ENCODE measurements at regions not wholly inside any gene's neighbourhood (a gene's known extent, or its start where the extent isn't known, plus 50 kb on each side); places are given as distances from the start of the nearest gene placed in this dataset.

GRCh38 chr19:30158893-30159245 lies 213.3 kb upstream of the ZNF536 start:
- H3K27me3 ChIP-seq (ENCODE audit: control insufficient read depth, insufficient read depth, low read length, poor library complexity, severe bottlenecking) = no peaks in the 10 kb centered on the region
- 93 to 94% methylated on average over 2 of the region's 2 CpGs for WGBS, 2 experiments
- H3K4me1 ChIP-seq (ENCODE audit: control insufficient read depth, insufficient read depth, low read length) = no peaks in the 10 kb centered on the region
- H3K36me3 ChIP-seq (ENCODE audit: control insufficient read depth, insufficient read depth, low read length) = no peaks in the 10 kb centered on the region
- H3K4me3 ChIP-seq (ENCODE audit: insufficient read depth, low read depth, low read length) = no peak overlapping the region
- no peaks in the 10 kb centered on the region for H3K9me3 ChIP-seq (ENCODE audit: control insufficient read depth, low read length)
- H3K27ac ChIP-seq (ENCODE audit: insufficient read depth, low read depth, low read length, poor library complexity, severe bottlenecking) = no peak overlapping the region

GRCh38 chr19:30159636-30160035 lies 212.5 kb upstream of the ZNF536 start:
- Histone ChIP-seq H3K36me3 (ENCODE audit: control insufficient read depth, insufficient read depth, low read length) (no peaks in the 10 kb centered on the region), H3K4me1 (ENCODE audit: control insufficient read depth, insufficient read depth, low read length) (no peaks in the 10 kb centered on the region), H3K27me3 (ENCODE audit: control insufficient read depth, insufficient read depth, low read length, poor library complexity, severe bottlenecking) (no peaks in the 10 kb centered on the region), H3K4me3 (ENCODE audit: insufficient read depth, low read depth, low read length) (no peak overlapping the region), H3K9me3 (ENCODE audit: control insufficient read depth, low read length) (no peaks in the 10 kb centered on the region), H3K27ac (ENCODE audit: insufficient read depth, low read depth, low read length, poor library complexity, severe bottlenecking) (no peak overlapping the region)
- WGBS, 2 experiments = 88 to 95% methylated on average over 1 of the region's 1 CpG

DNA sequence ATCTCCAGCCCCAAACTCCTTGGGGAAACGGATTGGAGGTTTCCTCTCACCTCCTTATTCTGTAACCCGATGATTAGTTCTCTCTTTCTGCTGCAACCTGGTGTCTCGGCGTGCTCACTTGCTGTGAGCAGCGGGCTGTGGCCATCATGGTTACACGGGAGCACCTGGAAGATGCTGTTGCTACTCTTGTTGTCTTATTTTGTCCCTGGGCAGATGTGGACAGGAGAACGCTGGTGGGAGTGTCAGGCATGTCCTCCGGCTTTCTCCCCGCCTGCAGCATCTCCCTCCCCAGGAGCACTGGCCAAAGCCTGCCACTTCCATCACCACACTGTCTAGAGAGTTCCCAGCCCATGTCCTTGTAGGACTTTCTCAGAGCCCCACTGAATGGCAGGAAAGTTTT lies 211.8 kb upstream of the ZNF536 start:
- no peaks in the 10 kb centered on the region for H3K36me3 ChIP-seq (ENCODE audit: control insufficient read depth, insufficient read depth, low read length)
- no peaks in the 10 kb centered on the region for H3K4me1 ChIP-seq (ENCODE audit: control insufficient read depth, insufficient read depth, low read length)
- no peak overlapping the region for H3K4me3 ChIP-seq (ENCODE audit: insufficient read depth, low read depth, low read length)
- no peaks in the 10 kb centered on the region for H3K27me3 ChIP-seq (ENCODE audit: control insufficient read depth, insufficient read depth, low read length, poor library complexity, severe bottlenecking)
- H3K27ac ChIP-seq (ENCODE audit: insufficient read depth, low read depth, low read length, poor library complexity, severe bottlenecking) = no peak overlapping the region
- 84 to 86% methylated on average over 9 of the region's 9 CpGs for WGBS, 2 experiments
- H3K9me3 ChIP-seq (ENCODE audit: control insufficient read depth, low read length) = no peaks in the 10 kb centered on the region

DNA sequence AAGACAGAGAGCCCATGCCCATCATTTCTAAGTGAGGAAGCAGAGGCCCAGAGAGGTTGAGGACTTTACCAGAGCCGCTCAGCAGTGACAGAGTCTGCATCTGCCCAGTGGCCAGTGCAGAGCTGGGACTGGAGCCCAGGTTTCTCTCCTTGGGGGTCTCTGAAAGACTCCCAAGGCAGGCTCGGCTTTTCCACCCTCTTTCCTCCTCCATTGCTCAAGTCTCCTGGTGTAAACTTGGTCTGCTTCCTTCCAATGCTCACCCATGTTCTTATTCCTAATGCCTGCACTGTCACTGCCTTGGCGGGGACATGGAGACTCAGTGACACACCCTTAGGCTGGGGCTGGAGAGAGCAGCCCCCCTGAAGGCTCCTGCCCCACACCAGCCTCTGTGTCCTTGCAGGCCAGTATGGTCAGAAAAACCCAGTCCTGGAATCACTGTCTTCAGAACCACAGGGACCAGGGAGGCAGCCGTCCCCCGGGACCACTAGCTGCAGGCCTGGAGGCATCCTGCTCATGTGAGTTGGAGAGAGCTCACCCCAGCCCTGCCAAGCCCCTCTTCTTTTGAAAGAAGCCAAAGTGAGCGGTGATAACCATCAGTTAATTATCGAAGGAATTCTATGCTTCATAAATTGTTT lies 211.0 kb upstream of the ZNF536 start:
- no peak overlapping the region for H3K27ac ChIP-seq (ENCODE audit: insufficient read depth, low read depth, low read length, poor library complexity, severe bottlenecking)
- H3K4me3 ChIP-seq (ENCODE audit: insufficient read depth, low read depth, low read length) = no peak overlapping the region
- no peaks in the 10 kb centered on the region for H3K9me3 ChIP-seq (ENCODE audit: control insufficient read depth, low read length)
- H3K27me3 ChIP-seq (ENCODE audit: control insufficient read depth, insufficient read depth, low read length, poor library complexity, severe bottlenecking) = no peaks in the 10 kb centered on the region
- no peaks in the 10 kb centered on the region for H3K36me3 ChIP-seq (ENCODE audit: control insufficient read depth, insufficient read depth, low read length)
- H3K4me1 ChIP-seq (ENCODE audit: control insufficient read depth, insufficient read depth, low read length) = no peaks in the 10 kb centered on the region
- 94% methylated on average over 7 of the region's 7 CpGs for WGBS, 2 experiments

DNA sequence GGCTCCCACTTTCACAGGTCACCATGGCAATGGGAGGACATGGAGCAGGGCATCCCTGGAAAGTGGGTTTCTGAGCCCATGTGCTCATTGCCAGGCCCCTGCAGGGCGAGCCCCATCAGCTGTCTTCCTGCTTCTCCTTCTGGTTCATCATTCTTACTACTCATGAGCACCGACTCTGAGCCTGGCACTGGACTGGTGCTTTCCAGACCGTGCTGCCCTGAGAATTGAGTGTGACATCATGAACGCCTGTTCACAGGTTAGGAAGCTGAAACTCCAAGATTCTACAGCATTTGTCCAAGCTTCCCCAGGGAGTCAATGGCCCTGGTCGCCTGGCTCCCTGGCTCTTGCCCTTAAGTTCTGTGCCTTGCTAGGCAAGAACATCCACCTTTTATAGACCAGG lies 210.4 kb upstream of the ZNF536 start:
- Histone ChIP-seq H3K9me3 (ENCODE audit: control insufficient read depth, low read length) (no peaks in the 10 kb centered on the region), H3K36me3 (ENCODE audit: control insufficient read depth, insufficient read depth, low read length) (no peaks in the 10 kb centered on the region), H3K27me3 (ENCODE audit: control insufficient read depth, insufficient read depth, low read length, poor library complexity, severe bottlenecking) (no peaks in the 10 kb centered on the region), H3K4me1 (ENCODE audit: control insufficient read depth, insufficient read depth, low read length) (no peaks in the 10 kb centered on the region), H3K27ac (ENCODE audit: insufficient read depth, low read depth, low read length, poor library complexity, severe bottlenecking) (no peak overlapping the region), H3K4me3 (ENCODE audit: insufficient read depth, low read depth, low read length) (no peak overlapping the region)
- 91 to 94% methylated on average over 5 of the region's 5 CpGs for WGBS, 2 experiments

- 91% methylated on average over 5 of the region's 5 CpGs for WGBS, 2 experiments
- no peaks in the 10 kb centered on the region for H3K36me3 ChIP-seq (ENCODE audit: control insufficient read depth, insufficient read depth, low read length)
- no peak overlapping the region for H3K4me3 ChIP-seq (ENCODE audit: insufficient read depth, low read depth, low read length)
These were observed 209.5 kb upstream of the ZNF536 start for GRCh38 chr19:30162718-30163117.

GRCh38 chr19:30163663-30164062 lies 208.5 kb upstream of the ZNF536 start:
- Histone ChIP-seq H3K27ac (ENCODE audit: insufficient read depth, low read depth, low read length, poor library complexity, severe bottlenecking) (no peak overlapping the region), H3K4me1 (ENCODE audit: control insufficient read depth, insufficient read depth, low read length) (no peaks in the 10 kb centered on the region), H3K27me3 (ENCODE audit: control insufficient read depth, insufficient read depth, low read length, poor library complexity, severe bottlenecking) (no peaks in the 10 kb centered on the region), H3K36me3 (ENCODE audit: control insufficient read depth, insufficient read depth, low read length) (no peaks in the 10 kb centered on the region), H3K4me3 (ENCODE audit: insufficient read depth, low read depth, low read length) (no peak overlapping the region), H3K9me3 (ENCODE audit: control insufficient read depth, low read length) (no peaks in the 10 kb centered on the region)
- WGBS, 2 experiments = 88 to 92% methylated on average over 7 of the region's 7 CpGs

More at GRCh38 chr19:30162718-30163117, 209.5 kb upstream of the ZNF536 start:
- Histone ChIP-seq H3K27ac (ENCODE audit: insufficient read depth, low read depth, low read length, poor library complexity, severe bottlenecking) (no peak overlapping the region), H3K9me3 (ENCODE audit: control insufficient read depth, low read length) (no peaks in the 10 kb centered on the region), H3K4me1 (ENCODE audit: control insufficient read depth, insufficient read depth, low read length) (no peaks in the 10 kb centered on the region), H3K27me3 (ENCODE audit: control insufficient read depth, insufficient read depth, low read length, poor library complexity, severe bottlenecking) (no peaks in the 10 kb centered on the region)

DNA sequence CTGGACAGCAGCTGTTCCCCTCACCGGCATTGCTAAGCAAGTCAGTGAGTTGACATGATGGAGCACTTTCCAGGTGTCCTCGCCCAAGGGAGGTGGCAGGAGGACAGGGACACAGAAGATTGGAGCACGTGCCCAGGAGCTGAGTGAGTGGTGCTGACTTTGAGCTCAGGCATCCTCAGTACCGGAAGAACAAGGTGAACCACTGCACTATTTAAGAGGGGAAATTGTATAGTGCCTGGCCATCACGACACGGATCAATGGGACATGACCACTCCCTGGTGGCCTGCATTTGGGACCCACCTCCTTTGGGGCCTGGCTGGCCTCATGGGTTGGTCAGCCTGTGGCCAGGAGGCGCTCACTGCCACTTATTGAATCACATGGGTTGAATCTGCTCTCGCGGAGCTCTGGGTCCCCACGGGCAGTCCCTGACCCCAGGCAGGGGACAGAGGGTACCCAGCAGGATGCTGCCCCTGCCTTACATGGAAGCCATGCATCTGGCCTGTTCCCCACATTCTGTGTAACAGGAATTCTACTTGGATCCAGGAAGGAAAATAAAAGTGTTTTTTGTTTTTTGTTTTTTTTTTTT lies 206.9 kb upstream of the ZNF536 start:
- Histone ChIP-seq H3K27me3 (ENCODE audit: control insufficient read depth, insufficient read depth, low read length, poor library complexity, severe bottlenecking) (no peaks in the 10 kb centered on the region), H3K4me1 (ENCODE audit: control insufficient read depth, insufficient read depth, low read length) (no peaks in the 10 kb centered on the region), H3K9me3 (ENCODE audit: control insufficient read depth, low read length) (no peaks in the 10 kb centered on the region), H3K4me3 (ENCODE audit: insufficient read depth, low read depth, low read length) (no peak overlapping the region), H3K36me3 (ENCODE audit: control insufficient read depth, insufficient read depth, low read length) (no peaks in the 10 kb centered on the region), H3K27ac (ENCODE audit: insufficient read depth, low read depth, low read length, poor library complexity, severe bottlenecking) (no peak overlapping the region)
- 94 to 95% methylated on average over 10 of the region's 10 CpGs for WGBS, 2 experiments

GRCh38 chr19:30167206-30167868 lies 204.8 kb upstream of the ZNF536 start:
- H3K27ac ChIP-seq (ENCODE audit: insufficient read depth, low read depth, low read length, poor library complexity, severe bottlenecking) = no peak overlapping the region
- H3K4me3 ChIP-seq (ENCODE audit: insufficient read depth, low read depth, low read length) = no peak overlapping the region
- no peaks in the 10 kb centered on the region for H3K27me3 ChIP-seq (ENCODE audit: control insufficient read depth, insufficient read depth, low read length, poor library complexity, severe bottlenecking)
- H3K36me3 ChIP-seq (ENCODE audit: control insufficient read depth, insufficient read depth, low read length) = no peaks in the 10 kb centered on the region
- no peaks in the 10 kb centered on the region for H3K9me3 ChIP-seq (ENCODE audit: control insufficient read depth, low read length)
- H3K4me1 ChIP-seq (ENCODE audit: control insufficient read depth, insufficient read depth, low read length) = no peaks in the 10 kb centered on the region
- 92 to 93% methylated on average over 14 of the region's 14 CpGs for WGBS, 2 experiments

DNA sequence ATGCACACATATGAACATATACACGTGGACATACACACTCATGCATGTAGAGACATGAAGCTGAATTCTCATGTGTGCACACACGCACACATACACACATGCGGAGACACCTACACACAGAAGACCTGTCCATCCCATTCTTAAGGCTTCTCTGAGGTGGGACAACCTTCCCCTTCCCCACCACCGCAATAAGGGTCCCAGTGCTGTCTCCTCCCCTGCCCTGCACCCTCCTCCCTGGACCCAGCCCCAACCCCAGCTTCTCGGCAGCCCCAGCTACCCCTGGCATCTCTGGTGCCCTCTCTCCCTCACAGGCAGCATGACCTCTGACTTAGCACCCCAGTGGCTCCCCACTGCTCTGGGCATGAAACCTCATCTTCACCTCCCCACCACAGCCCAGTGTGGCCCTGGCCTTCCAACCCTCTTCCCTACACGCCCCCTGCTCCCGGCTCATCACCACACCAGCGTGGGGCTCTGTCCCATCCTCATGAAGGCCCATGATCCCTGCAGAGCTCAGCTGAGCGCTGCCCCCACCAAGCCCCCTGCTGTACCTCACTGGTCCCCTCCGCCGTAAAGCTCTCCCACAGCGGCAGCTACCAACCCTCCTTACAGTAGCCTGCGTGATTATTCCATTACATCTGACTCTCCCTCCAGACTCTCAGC lies 204.1 kb upstream of the ZNF536 start:
- no peak overlapping the region for H3K27ac ChIP-seq (ENCODE audit: insufficient read depth, low read depth, low read length, poor library complexity, severe bottlenecking)
- no peaks in the 10 kb centered on the region for H3K36me3 ChIP-seq (ENCODE audit: control insufficient read depth, insufficient read depth, low read length)
- H3K9me3 ChIP-seq (ENCODE audit: control insufficient read depth, low read length) = no peaks in the 10 kb centered on the region
- 87 to 89% methylated on average over 13 of the region's 13 CpGs for WGBS, 2 experiments
- H3K27me3 ChIP-seq (ENCODE audit: control insufficient read depth, insufficient read depth, low read length, poor library complexity, severe bottlenecking) = no peaks in the 10 kb centered on the region
- no peak overlapping the region for H3K4me3 ChIP-seq (ENCODE audit: insufficient read depth, low read depth, low read length)
- no peaks in the 10 kb centered on the region for H3K4me1 ChIP-seq (ENCODE audit: control insufficient read depth, insufficient read depth, low read length)

Measured in ectodermal cell (in vitro differentiated cells).